GM12872 (cell line): ENCODE measurements at regions not wholly inside any gene's neighbourhood (a gene's known extent, or its start where the extent isn't known, plus 50 kb on each side); places are given as distances from the start of the nearest gene placed in this dataset.

Experiments
- CTCF ChIP-seq: IDR thresholded peaks from 3 replicates; pipeline ENCODE4 v1.5.1; 2011; ENCODE audit warnings: low read depth, mild to moderate bottlenecking, low read length, moderate library complexity; ENCODE audit not compliant: insufficient read depth

- no peak for TF ChIP-seq CTCF
Observed at GRCh38 chr9:109973336-109973735, 193.3 kb downstream of the PALM2AKAP2 start.

GRCh38 chr9:109974143-109974917, 194.3 kb downstream of the PALM2AKAP2 start:
- TF ChIP-seq CTCF = no peak

- TF ChIP-seq CTCF = no peak
Observed at GRCh38 chr9:109974918-109975276, 194.9 kb downstream of the PALM2AKAP2 start.

GRCh38 chr9:109975574-109976295, 195.7 kb downstream of the PALM2AKAP2 start:
- TF ChIP-seq CTCF = no peak

- TF ChIP-seq CTCF = no peak
Observed at GRCh38 chr9:109976303-109976702, 196.3 kb downstream of the PALM2AKAP2 start.

GRCh38 chr9:109977521-109977920, 197.5 kb downstream of the PALM2AKAP2 start:
- no peak for TF ChIP-seq CTCF

GRCh38 chr9:109981091-109981490, 201.1 kb downstream of the PALM2AKAP2 start:
- no peak for TF ChIP-seq CTCF
